Type B pancreatic cell (in vitro differentiated cells): ENCODE measurements at regions not wholly inside any gene's neighbourhood (a gene's known extent, or its start where the extent isn't known, plus 50 kb on each side); places are given as distances from the start of the nearest gene placed in this dataset.
"Not testable (repeated sequence)": the region's sequence is repeated elsewhere in the genome, so short reads cannot be mapped to it uniquely, and the experiment has no call there.

Source experiments
- DNase-seq: peaks from one replicate; pipeline ENCODE4 v3.0.0; 2021; ENCODE audit warnings: mixed read lengths; ENCODE audit not compliant: unreplicated experiment; ENCODE audit errors: extremely low spot score
- H3K27ac Mint-ChIP-seq: 2 replicates; pipeline ENCODE4 v1.8.0; 2021; ENCODE audit warnings: mild to moderate bottlenecking, mixed read lengths
- H3K27me3 Mint-ChIP-seq: 2 replicates; pipeline ENCODE4 v1.8.0; 2021; ENCODE audit warnings: mixed read lengths
- H3K36me3 Mint-ChIP-seq: 2 replicates; pipeline ENCODE4 v1.8.0; 2021; ENCODE audit warnings: mixed read lengths
- H3K4me1 Mint-ChIP-seq: one replicate; pipeline ENCODE4 v1.8.0; 2021; ENCODE audit warnings: mixed read lengths; ENCODE audit not compliant: unreplicated experiment
- H3K4me3 Mint-ChIP-seq: 2 replicates; pipeline ENCODE4 v1.8.0; 2021; ENCODE audit warnings: mild to moderate bottlenecking, mixed read lengths
- H3K9me3 Mint-ChIP-seq: 2 replicates; pipeline ENCODE4 v1.8.0; 2021; ENCODE audit warnings: mixed read lengths
- CTCF ChIP-seq: fragments of 200-600 bp; sonication (generic); conservative IDR thresholded peaks from 2 replicates; pipeline ENCODE4 v1.5.0; 2021; ENCODE audit warnings: antibody characterized with exemption, mild to moderate bottlenecking

GRCh38 chr7:29723599-29723998 lies 82.7 kb upstream of the WIPF3 start:
- peaks cover 10% of the 10 kb centered on the region for H3K4me1 Mint-ChIP-seq
- H3K9me3 Mint-ChIP-seq: peaks cover under 1% of the 10 kb centered on the region
- H3K27ac Mint-ChIP-seq: peak overlapping the region; percentile 21
- peak overlapping the region; percentile 7 for H3K4me3 Mint-ChIP-seq
- TF ChIP-seq CTCF: no peak
- no peak for DNase-seq
- H3K27me3 Mint-ChIP-seq: peaks cover 3% of the 10 kb centered on the region
- no peaks in the 10 kb centered on the region for H3K36me3 Mint-ChIP-seq

- not testable (repeated sequence) for H3K27ac Mint-ChIP-seq, H3K4me3 Mint-ChIP-seq, H3K4me1 Mint-ChIP-seq, H3K36me3 Mint-ChIP-seq, H3K27me3 Mint-ChIP-seq, DNase-seq
- H3K9me3 Mint-ChIP-seq: peaks cover 12% of the 10 kb centered on the region
Measured at GRCh38 chr7:29729534-29730165, 76.7 kb upstream of the WIPF3 start.

GRCh38 chr7:29734246-29734731 lies 72.0 kb upstream of the WIPF3 start:
- H3K9me3 Mint-ChIP-seq: peaks cover 5% of the 10 kb centered on the region
- no peak for TF ChIP-seq CTCF

DNA sequence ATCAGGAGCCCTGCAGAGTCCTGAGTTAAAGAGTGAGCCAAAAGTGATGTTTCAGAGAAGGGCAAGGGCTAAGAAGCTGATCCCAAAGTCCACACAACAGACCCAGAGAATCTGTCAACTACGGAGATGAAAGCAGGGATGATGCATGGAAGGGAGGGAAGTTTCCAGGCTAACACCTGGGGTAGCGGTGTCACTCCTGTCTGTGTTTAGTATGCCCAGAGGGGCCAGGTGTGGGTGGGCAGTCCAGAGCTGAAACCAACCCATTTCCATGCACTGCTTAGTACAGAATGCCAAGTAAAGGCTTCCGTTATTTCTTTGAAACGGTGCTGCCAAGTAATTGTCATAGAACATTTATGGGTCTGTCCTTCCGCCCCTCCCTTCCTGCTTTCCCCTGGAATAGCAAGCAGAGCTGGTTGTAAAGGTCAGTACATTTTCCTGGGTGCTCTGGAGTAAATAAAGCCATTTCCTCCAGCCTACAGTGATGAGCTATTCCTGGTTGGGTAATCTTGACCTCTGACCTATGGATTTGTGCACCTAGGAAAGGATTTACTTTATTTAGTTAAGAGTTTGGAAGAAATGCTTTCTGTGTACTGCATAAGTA lies 58.6 kb upstream of the WIPF3 start:
- not testable (repeated sequence) for H3K4me3 Mint-ChIP-seq, H3K4me1 Mint-ChIP-seq

More at GRCh38 chr7:29734246-29734731, 72.0 kb upstream of the WIPF3 start:
- Mint-ChIP-seq H3K4me1 (no peaks in the 10 kb centered on the region), H3K27me3 (no peaks in the 10 kb centered on the region), H3K36me3 (no peaks in the 10 kb centered on the region), H3K27ac (no peak overlapping the region), H3K4me3 (no peak overlapping the region)
- DNase-seq: no peak

DNA sequence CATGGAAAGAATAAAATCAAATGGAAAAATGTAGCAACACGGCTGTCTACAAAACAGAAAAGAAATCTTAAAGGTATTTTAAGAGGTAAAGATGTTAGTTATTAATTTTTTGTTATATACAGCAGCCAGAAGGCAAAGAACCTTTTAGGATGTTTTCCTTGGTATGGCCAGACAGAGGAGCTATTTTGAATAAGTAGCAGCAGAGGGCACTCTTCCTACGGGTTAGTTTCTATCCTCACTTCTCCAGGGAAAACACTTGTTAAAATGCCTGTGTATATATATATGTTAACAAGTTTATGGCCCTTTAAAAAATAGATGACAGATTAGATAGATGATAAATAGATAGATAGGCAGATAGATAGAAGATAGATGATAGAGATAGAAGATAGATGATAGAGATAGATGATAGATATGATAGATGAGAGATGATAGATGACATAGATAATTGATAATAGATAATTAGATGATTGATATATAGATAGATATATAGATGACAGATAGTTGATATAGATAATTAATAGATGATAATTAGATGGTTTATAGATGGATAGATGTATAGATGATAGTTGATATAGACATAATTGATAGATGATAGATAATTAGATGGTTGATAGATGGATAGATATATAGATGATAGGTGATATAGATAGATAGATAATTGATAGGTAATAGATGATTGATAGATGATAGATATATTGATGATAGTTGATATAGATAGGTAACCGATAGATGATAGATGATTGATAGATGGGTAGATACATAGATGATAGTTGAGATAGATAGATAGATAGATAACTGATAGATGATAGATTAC lies 57.8 kb upstream of the WIPF3 start:
- TF ChIP-seq CTCF: peak; percentile 77
- no peak for DNase-seq

More for the DNA sequence above, 58.6 kb upstream of the WIPF3 start:
- H3K27me3 Mint-ChIP-seq, H3K36me3 Mint-ChIP-seq, H3K27ac Mint-ChIP-seq, H3K9me3 Mint-ChIP-seq, DNase-seq: not testable (repeated sequence)

GRCh38 chr7:29749701-29750321 lies 56.5 kb upstream of the WIPF3 start:
- H3K4me1 Mint-ChIP-seq: no peaks in the 10 kb centered on the region
- H3K9me3 Mint-ChIP-seq: no peaks in the 10 kb centered on the region
- H3K27ac Mint-ChIP-seq: no peak overlapping the region
- no peak overlapping the region for H3K4me3 Mint-ChIP-seq
- H3K36me3 Mint-ChIP-seq: no peaks in the 10 kb centered on the region
- peaks cover 11% of the 10 kb centered on the region for H3K27me3 Mint-ChIP-seq
- no peak for TF ChIP-seq CTCF
- no peak for DNase-seq

More for the DNA sequence above, 57.8 kb upstream of the WIPF3 start:
- Mint-ChIP-seq H3K4me1 (no peaks in the 10 kb centered on the region), H3K36me3 (no peaks in the 10 kb centered on the region), H3K9me3 (no peaks in the 10 kb centered on the region), H3K27ac (no peak overlapping the region), H3K27me3 (peaks cover 9% of the 10 kb centered on the region), H3K4me3 (no peak overlapping the region)

DNA sequence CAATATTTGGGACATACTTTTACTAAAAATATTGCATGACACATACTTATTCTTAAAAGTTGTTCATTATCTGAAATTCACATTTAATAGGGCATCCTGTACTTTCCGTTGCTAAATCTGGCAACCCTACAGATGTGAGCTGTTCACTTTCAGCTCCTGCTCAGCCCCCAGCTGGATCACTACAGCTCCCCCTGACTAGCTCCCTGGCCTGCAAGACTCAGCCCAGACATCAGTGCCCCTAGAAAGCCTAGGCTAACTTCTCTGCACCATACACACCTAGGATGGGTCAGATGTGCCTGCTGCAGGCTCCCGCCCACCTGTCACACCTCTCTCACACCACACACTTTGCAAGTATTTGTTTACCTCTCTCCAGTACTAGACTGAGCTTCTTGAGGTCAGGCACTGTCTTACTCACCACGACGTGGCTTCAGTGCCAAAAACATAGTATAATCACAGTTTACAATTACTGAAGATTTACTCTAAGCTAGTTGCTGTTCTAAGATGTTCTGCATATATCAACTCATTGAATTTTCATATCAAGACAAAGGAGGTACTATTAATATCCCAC lies 55.9 kb upstream of the WIPF3 start:
- not testable (repeated sequence) for H3K36me3 Mint-ChIP-seq, H3K9me3 Mint-ChIP-seq, H3K4me1 Mint-ChIP-seq, H3K4me3 Mint-ChIP-seq, DNase-seq, H3K27ac Mint-ChIP-seq
- H3K27me3 Mint-ChIP-seq: peaks cover 11% of the 10 kb centered on the region

GRCh38 chr7:29751012-29751411 lies 55.3 kb upstream of the WIPF3 start:
- H3K4me3 Mint-ChIP-seq, H3K9me3 Mint-ChIP-seq, H3K27ac Mint-ChIP-seq, H3K36me3 Mint-ChIP-seq, DNase-seq, H3K4me1 Mint-ChIP-seq: not testable (repeated sequence)
- H3K27me3 Mint-ChIP-seq: peaks cover 11% of the 10 kb centered on the region
